ENCODE measurements at regions not wholly inside any gene's neighbourhood (a gene's known extent, or its start where the extent isn't known, plus 50 kb on each side); places are given as distances from the start of the nearest gene placed in this dataset.
A peak's percentile ranks its signal among the peaks of the same experiment; 100 is the strongest.

DNA sequence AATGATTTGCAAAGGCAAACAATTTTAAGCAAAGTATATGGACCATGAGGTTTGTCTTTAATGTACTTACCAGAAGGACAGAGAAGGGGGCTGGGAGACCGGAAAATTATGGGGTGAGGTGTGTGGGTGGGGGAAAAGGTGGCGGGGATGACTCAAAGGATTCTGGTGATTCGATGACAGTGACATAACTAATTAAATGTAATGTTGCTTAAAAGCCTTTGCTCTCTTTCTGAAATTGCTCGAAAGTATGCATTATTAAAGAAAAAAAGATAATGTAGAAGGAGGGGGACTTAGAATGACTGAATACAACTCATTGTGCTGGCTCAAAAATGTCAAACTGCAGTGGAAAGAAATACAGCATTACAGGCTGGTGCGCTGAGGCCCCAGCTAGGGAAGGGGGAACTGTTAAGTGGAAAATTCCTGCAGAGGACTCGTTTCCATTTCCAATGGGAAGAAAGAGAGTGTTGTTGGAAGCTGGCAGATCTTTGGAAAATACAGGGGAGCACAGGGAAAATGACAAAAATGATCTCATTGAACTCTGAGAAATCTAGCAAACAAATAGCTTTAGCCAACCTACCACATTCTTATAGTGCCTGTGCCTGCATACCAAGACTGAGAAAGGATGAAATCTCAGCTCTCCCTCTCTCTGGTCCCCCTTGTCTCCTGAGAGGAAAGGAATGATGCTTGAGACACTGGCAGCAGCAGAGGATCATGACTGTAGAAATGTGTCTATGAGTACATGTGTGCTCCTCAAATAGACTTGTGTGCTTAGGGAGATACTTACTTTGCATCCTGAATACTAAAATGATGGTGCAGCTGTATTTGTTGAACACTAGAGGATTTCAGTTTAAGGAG is 632.4 kb downstream of the NYAP2 start:
- TF ChIP-seq, protein P1, sequence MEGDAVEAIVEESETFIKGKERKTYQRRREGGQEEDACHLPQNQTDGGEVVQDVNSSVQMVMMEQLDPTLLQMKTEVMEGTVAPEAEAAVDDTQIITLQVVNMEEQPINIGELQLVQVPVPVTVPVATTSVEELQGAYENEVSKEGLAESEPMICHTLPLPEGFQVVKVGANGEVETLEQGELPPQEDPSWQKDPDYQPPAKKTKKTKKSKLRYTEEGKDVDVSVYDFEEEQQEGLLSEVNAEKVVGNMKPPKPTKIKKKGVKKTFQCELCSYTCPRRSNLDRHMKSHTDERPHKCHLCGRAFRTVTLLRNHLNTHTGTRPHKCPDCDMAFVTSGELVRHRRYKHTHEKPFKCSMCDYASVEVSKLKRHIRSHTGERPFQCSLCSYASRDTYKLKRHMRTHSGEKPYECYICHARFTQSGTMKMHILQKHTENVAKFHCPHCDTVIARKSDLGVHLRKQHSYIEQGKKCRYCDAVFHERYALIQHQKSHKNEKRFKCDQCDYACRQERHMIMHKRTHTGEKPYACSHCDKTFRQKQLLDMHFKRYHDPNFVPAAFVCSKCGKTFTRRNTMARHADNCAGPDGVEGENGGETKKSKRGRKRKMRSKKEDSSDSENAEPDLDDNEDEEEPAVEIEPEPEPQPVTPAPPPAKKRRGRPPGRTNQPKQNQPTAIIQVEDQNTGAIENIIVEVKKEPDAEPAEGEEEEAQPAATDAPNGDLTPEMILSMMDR (IDR thresholded peaks at IDR 0.05), result no peak
- peak overlapping the region; percentile 60 for H3K4me3 ChIP-seq
- intact Hi-C loops (cut with DNase I), result no loop called here
- H3K9me3 ChIP-seq, result no peaks in the 10 kb centered on the region
- H3K4me1 ChIP-seq, result peaks cover 17% of the 10 kb centered on the region
- H3K36me3 ChIP-seq, result no peaks in the 10 kb centered on the region
- DNase-seq (no peak), ATAC-seq (peak; percentile 20 to 36)
- H3K27me3 ChIP-seq (ENCODE audit: low read depth), result no peaks in the 10 kb centered on the region
- H3K27ac ChIP-seq, result no peak overlapping the region

DNA sequence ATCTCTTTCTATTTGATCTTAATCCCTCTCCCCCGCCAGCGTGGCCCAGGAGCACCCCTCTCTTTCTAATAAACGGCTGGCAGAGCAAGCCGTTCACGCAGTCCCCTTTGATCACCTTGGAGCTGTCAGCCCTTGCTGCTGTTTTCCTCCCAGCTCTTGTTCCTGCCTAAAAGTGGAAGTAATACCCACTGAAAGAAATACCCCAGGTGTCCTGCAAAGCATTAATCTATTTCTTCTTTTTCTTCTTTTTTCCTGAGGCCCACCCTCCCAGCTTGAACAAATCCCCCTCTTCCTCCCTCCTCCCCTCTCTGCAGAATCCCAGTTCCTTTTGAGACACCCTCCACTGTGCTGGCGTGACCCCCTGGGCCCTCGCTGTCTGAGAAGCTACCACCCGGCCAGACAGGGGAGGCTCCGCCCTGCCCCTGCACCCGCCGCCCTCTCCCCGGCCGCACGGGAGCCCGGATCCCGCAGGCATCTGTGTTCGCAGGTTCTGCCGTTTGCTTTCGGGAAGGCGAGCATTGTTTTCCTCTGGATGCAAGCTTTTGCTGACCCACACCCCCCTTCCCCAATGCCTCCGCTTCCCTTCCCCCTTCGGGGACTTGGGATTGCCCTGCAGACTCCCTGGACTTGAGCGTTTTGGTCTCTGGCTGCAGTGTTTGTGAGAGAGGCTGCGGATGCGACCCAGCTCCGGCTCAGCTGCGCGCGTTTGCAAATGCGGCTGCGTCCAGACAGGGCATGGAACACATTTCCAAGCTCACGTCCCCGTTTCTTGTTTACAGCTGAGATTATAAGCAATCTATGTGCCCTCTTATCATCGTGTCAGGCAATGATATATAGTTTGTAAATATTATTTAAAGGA is 631.5 kb downstream of the NYAP2 start:
- H3K4me3 ChIP-seq, result peak overlapping the region; percentile 60
- no peaks in the 10 kb centered on the region for H3K36me3 ChIP-seq
- H3K27ac ChIP-seq, result peak overlapping the region; percentile 72
- H3K9me3 ChIP-seq, result no peaks in the 10 kb centered on the region
- DNase-seq (peak; percentile 73), ATAC-seq (peak; percentile 89 to 94)
- TF ChIP-seq, protein P1 (IDR thresholded peaks at IDR 0.05), result no peak
- peaks cover 17% of the 10 kb centered on the region for H3K4me1 ChIP-seq
- intact Hi-C loops (cut with DNase I), result no loop called here
- no peaks in the 10 kb centered on the region for H3K27me3 ChIP-seq (ENCODE audit: low read depth)

DNA sequence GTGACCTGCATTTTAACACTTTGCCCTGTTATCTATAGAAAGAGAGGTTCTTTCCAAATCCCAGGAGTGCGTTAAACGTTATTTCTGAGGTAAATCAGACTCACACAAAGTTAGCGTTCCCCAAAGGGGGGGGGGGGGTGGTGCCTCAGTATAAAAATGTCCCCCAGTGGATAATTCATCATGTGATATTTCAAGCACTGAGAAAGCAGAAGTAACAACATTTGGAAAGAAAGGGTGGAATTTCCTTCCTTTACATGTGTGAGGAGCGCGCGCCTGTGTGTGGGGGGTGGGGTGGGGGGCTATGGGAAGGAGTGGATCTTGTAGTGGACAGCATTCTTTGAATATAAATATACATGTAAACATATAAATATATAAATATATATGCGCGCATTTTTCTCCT is 630.9 kb downstream of the NYAP2 start:
- Histone ChIP-seq H3K4me1 (peaks cover 17% of the 10 kb centered on the region), H3K36me3 (no peaks in the 10 kb centered on the region), H3K27ac (peak overlapping the region; percentile 72), H3K4me3 (peak overlapping the region; percentile 60), H3K9me3 (no peaks in the 10 kb centered on the region), H3K27me3 (ENCODE audit: low read depth) (no peaks in the 10 kb centered on the region)
- intact Hi-C loops (cut with DNase I), result no loop called here
- ATAC-seq (peak; percentile 29 to 40), DNase-seq (no peak)
- TF ChIP-seq, protein P1 (IDR thresholded peaks at IDR 0.05), result no peak

- intact Hi-C loops (cut with DNase I), result no loop called here
- ATAC-seq (no peak), DNase-seq (no peak)
- no peaks in the 10 kb centered on the region for H3K4me1 ChIP-seq
- no peak overlapping the region for H3K4me3 ChIP-seq
- TF ChIP-seq, protein P1 (IDR thresholded peaks at IDR 0.05), result no peak
- H3K9me3 ChIP-seq, result no peaks in the 10 kb centered on the region
- H3K36me3 ChIP-seq, result no peaks in the 10 kb centered on the region
- H3K27me3 ChIP-seq (ENCODE audit: low read depth), result no peaks in the 10 kb centered on the region
- H3K27ac ChIP-seq, result no peak overlapping the region
These were observed 624.4 kb downstream of the NYAP2 start for GRCh38 chr2:226023946-226024345.

- Histone ChIP-seq H3K27me3 (ENCODE audit: low read depth) (no peaks in the 10 kb centered on the region), H3K27ac (no peak overlapping the region), H3K4me3 (no peak overlapping the region), H3K4me1 (no peaks in the 10 kb centered on the region), H3K9me3 (no peaks in the 10 kb centered on the region), H3K36me3 (no peaks in the 10 kb centered on the region)
- ATAC-seq (no peak), DNase-seq (no peak)
- TF ChIP-seq, protein P1 (IDR thresholded peaks at IDR 0.05), result no peak
- intact Hi-C loops (cut with DNase I), result no loop called here
These were observed 623.9 kb downstream of the NYAP2 start for GRCh38 chr2:226023383-226023782.
